Limb (tissue), 2 donors: ENCODE measurements at regions not wholly inside any gene's neighbourhood (a gene's known extent, or its start where the extent isn't known, plus 50 kb on each side); places are given as distances from the start of the nearest gene placed in this dataset.

Experiments
- DNase-seq, 2 donors: peaks; one replicate each; pipeline ENCODE4 v3.0.0-alpha.2; 2016; ENCODE audit errors: extremely low spot score in 2 of 2

DNA sequence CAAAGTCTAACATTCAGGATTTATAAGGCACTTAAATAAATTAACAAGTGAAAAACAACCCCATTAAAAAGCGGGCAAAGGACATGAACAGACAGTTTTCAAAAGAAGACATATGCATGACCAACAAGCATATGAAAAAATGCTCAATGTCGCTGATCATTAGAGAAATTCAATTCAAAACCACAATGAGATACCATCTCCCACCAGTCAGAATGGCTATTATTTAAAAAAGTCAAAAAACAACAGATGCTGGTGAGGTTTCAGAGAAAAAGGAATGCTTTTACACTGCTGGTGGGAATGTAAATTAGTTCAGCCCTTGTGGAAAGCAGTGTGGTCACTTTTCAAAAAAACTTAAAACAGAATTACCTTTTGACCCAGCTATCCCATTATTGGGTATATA, 60.7 kb upstream of the BDKRB2 start:
- no peak for DNase-seq

- DNase-seq = no peak
Measured at GRCh38 chr14:96145116-96145864, 59.3 kb upstream of the BDKRB2 start.

GRCh38 chr14:96146131-96146771, 58.4 kb upstream of the BDKRB2 start:
- DNase-seq = peak; percentile 45 to 61

- no peak for DNase-seq
Measured at GRCh38 chr14:96148631-96149030, 56.0 kb upstream of the BDKRB2 start.

- no peak for DNase-seq
Measured at GRCh38 chr14:96149131-96149530, 55.5 kb upstream of the BDKRB2 start.

- DNase-seq = no peak
Measured at GRCh38 chr14:96150214-96150613, 54.4 kb upstream of the BDKRB2 start.

DNA sequence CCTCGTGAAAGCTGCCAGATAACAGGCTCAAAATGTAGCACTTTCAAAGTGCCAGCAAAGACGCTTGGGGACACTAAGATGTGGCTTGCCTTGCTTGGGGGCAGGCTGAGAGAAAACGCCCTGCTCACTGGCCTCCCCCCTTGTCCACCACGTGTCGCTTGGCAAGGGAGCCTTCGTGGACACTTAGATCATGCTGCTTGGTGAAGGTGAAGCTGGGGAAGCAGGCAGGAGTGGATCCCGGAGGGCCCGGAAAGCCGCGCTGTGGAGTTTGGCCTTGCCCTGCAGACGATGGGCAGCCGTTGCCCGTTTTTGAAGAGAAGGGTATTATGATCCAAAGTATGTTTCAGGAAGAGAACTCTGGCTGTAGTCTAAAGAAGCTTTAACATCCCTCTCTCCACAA, 53.4 kb upstream of the BDKRB2 start:
- no peak for DNase-seq

GRCh38 chr14:96153003-96153402, 51.6 kb upstream of the BDKRB2 start:
- DNase-seq = no peak
